Embryonic facial prominence (tissue), 1 donor: ENCODE measurements at regions not wholly inside any gene's neighbourhood (a gene's known extent, or its start where the extent isn't known, plus 50 kb on each side); places are given as distances from the start of the nearest gene placed in this dataset.

ENCODE experiments used
- DNase-seq: peaks from one replicate; pipeline ENCODE4 v3.0.0-alpha.2; 2016; ENCODE audit errors: extremely low spot score

GRCh38 chr1:116819081-116819480 lies 64.9 kb downstream of the CD2 start:
- no peak for DNase-seq

GRCh38 chr1:116820369-116820768 lies 66.1 kb downstream of the CD2 start:
- DNase-seq = no peak

- DNase-seq = no peak
Measured at GRCh38 chr1:116821763-116822162, 67.5 kb downstream of the CD2 start.

GRCh38 chr1:116824631-116825206 lies 70.5 kb downstream of the CD2 start:
- no peak for DNase-seq

GRCh38 chr1:116825207-116825719 lies 71.0 kb downstream of the CD2 start:
- DNase-seq = no peak

GRCh38 chr1:116825720-116826438 lies 71.6 kb downstream of the CD2 start:
- DNase-seq = no peak

GRCh38 chr1:116826818-116827606 lies 72.8 kb downstream of the CD2 start:
- DNase-seq = no peak

GRCh38 chr1:116827607-116828105 lies 73.4 kb downstream of the CD2 start:
- no peak for DNase-seq

GRCh38 chr1:116832308-116832931 lies 77.3 kb upstream of the PTGFRN start:
- DNase-seq = no peak

- no peak for DNase-seq
Measured at GRCh38 chr1:116832932-116833578, 76.7 kb upstream of the PTGFRN start.

GRCh38 chr1:116833718-116834117 lies 76.0 kb upstream of the PTGFRN start:
- no peak for DNase-seq

- DNase-seq = no peak
Measured at GRCh38 chr1:116834595-116834994, 75.1 kb upstream of the PTGFRN start.

GRCh38 chr1:116835161-116835560 lies 74.6 kb upstream of the PTGFRN start:
- DNase-seq = no peak

GRCh38 chr1:116836099-116836498 lies 73.6 kb upstream of the PTGFRN start:
- DNase-seq = no peak

- DNase-seq = no peak
Measured at GRCh38 chr1:116841569-116842344, 68.0 kb upstream of the PTGFRN start.

GRCh38 chr1:116842654-116843053 lies 67.1 kb upstream of the PTGFRN start:
- no peak for DNase-seq

- DNase-seq = no peak
Measured at GRCh38 chr1:116844775-116845174, 64.9 kb upstream of the PTGFRN start.

- DNase-seq = no peak
Measured at GRCh38 chr1:116847190-116847589, 62.5 kb upstream of the PTGFRN start.

- DNase-seq = no peak
Measured at GRCh38 chr1:116847688-116848531, 61.8 kb upstream of the PTGFRN start.

- DNase-seq = no peak
Measured at GRCh38 chr1:116850436-116850835, 59.3 kb upstream of the PTGFRN start.
